Sigmoid colon (tissue), 4 donors: ENCODE measurements at regions not wholly inside any gene's neighbourhood (a gene's known extent, or its start where the extent isn't known, plus 50 kb on each side); places are given as distances from the start of the nearest gene placed in this dataset.

Source experiments
- CTCF ChIP-seq, 4 experiments: fragments of 450-650 bp in 3 of 4; fragments of 200-600 bp in 1 of 4; IDR thresholded peaks; one replicate each; pipeline ENCODE4 v1.5.1; 2016 to 2019; ENCODE audit warnings: antibody characterized with exemption in 4 of 4, mild to moderate bottlenecking in 3 of 4, moderate library complexity in 2 of 4
- EP300 ChIP-seq, 4 donors: sonication (generic); formaldehyde crosslinking; IDR thresholded peaks; one replicate each; pipeline ENCODE4 v1.6.1; 2017; ENCODE audit warnings: antibody characterized with exemption in 4 of 4
- POLR2A ChIP-seq, 2 donors: fragments of 450-650 bp; IDR thresholded peaks; one replicate each; pipeline ENCODE4 v1.6.1; 2016; ENCODE audit warnings: antibody characterized with exemption in 2 of 2, mild to moderate bottlenecking in 2 of 2, moderate library complexity in 2 of 2
- POLR2AphosphoS5 ChIP-seq, 4 donors: sonication (generic); formaldehyde crosslinking; IDR thresholded peaks; one replicate each; pipeline ENCODE4 v1.6.1; 2017; ENCODE audit warnings: antibody characterized with exemption in 4 of 4

GRCh38 chr6:164045082-164045481, 630.6 kb downstream of the QKI start:
- TF ChIP-seq CTCF (IDR thresholded peaks at IDR 0.05) (no peak), POLR2A (IDR thresholded peaks at IDR 0.05) (no peak), POLR2AphosphoS5 (IDR thresholded peaks at IDR 0.05) (no peak), EP300 (IDR thresholded peaks at IDR 0.05) (no peak)
